Activated CD4-positive, alpha-beta T cell treated with anti-CD3 and anti-CD28 coated beads for 48 hours (primary cell): ENCODE measurements at regions not wholly inside any gene's neighbourhood (a gene's known extent, or its start where the extent isn't known, plus 50 kb on each side); places are given as distances from the start of the nearest gene placed in this dataset.

Source experiments
- DNase-seq: peaks from one replicate; pipeline ENCODE4 v3.0.0-alpha.2; 2020

DNA sequence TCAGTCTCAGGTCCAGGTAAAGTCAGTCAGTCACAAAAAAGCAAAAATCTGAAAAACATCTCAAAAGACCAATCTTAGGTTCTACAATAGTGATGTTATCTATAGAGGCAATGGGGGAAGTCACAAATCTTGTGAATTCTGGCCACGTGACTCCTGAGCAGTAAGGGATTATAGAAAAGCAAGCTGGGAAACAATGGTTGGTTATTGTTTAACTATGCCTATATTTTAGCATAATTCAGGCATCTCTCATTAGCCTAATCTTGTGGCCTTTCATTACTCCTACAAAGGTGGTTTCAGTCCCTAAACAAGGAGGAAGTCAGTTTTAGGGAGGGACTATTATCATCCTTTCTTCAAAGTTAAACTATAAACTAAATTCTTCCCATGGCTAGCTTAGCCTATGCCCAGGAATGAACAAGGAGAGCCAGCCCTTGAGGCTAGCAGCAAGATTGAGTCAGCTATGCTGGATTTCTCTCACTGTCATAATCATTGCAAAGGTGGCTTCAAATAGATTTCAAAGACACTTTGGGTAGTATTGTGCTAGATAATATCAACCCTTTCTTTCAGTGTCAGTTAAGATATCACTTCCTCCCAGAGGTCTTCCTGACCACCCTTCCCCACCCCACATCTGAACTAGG is 56.4 kb upstream of the ITGA6 start:
- no peak for DNase-seq

DNA sequence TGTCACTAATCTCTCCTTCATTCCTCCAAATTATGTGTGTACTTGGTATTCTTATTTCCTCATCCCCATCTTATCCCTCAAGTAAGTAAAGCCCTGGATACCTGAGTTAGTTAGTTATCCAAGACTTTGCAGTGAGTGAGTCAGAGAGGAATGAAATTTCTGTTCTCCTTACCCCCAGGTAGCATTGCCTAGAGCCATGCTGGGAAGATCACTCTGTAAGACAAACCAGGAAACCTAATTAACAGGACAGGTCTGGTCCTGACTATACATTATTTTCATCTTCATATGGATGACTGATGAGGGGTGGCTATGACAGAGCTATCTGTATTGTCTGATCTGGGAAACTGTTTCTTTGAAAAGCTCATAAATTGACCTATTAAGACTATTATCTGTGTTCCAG is 55.0 kb upstream of the ITGA6 start:
- no peak for DNase-seq

DNA sequence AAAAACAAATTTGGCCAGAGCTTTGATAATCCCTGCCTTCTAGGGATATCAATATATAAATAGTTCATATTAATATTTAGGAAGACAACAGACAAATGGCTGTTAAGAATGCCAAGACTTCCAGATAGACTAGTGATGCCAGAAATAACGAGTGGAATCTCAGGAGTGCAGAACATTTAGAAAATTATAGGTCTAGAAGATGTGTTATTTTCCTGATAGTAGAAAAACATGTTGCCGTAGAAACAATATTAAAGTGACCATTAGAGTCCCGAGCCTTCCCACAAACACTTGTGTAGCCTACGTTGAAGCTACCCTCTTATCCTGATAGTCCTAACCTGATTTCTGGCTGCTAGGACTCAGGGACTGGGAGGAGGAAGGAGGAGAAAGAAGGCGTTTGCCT is 54.3 kb upstream of the ITGA6 start:
- no peak for DNase-seq

DNA sequence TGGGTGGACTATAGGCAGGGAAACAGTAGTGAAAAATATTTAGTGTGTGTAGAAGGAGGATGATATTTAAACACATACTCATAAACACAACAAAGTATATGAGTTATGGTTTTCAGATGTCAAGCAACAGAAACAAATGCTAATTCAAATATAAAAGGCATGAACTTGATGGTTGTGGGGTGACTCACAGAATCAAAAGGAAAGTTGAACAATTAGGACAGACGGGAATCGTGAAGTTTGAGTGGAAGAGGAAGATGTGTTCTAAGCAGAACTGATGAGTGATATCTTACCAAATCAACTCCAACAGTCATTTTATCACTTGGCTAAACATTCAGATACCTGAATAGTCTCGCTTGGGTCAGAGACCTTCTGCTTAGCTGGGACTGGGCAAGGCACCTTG is 53.6 kb upstream of the ITGA6 start:
- no peak for DNase-seq

DNA sequence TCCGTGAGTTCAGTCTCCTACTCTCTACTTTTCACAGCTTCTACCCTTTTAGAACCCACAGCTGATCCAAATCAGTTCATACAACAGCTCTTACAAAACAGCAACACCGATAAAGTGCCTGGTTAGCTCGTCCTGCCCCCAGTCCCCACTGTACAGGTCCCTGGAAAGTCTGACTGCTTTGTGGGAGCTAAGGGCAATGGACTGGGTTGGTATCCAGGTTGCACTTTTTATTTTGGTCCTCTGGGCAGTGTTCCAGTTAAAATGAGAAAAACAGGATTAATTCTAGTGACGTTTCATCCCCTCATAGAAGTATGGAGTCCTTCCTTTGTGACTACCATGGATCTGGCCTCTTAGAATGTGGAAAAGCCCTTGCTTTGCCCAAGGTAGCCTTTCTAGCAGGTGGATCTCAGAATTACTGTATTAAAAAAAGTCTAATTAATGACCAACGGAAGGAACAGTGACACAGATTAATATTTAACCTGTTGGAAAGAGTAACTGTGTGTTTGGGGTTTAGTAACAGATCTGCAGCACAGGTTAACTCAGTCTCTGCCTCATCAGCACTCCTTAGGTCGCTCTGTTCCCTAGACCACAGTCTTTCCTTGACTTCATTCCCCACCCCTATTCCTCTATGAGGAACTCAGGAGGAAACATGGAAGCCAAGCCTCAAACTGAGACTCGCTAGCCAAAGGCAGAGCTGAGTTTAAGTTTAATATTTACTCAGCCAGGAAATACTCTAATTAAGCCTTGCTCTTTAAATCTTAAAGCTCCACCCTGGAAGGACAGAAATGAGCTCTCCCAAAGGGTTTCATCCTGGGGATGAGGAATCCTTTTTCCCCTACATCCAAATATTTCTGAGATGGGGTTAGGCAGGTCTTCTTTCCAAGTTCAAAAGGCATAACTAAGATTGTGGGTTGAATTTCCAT is 52.8 kb upstream of the ITGA6 start:
- no peak for DNase-seq

DNA sequence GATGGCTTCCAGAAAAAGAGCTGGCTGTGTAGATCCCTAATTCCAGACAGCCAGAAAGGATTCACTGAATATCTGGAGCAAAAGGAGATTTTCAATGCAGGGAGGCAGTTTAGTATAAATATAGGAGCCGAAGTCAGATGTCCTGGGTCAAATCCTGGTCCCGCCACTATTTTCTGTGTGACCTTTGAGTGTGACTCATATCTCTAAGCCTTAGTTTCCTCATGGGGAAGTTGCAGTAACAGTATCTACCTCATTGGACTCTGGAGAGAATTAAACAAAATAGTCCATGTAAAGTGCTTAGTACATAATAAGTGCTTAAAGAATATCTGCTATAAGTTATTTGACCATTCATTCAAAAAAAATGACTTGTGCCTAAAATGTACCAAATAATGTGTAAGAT is 52.1 kb upstream of the ITGA6 start:
- no peak for DNase-seq

DNA sequence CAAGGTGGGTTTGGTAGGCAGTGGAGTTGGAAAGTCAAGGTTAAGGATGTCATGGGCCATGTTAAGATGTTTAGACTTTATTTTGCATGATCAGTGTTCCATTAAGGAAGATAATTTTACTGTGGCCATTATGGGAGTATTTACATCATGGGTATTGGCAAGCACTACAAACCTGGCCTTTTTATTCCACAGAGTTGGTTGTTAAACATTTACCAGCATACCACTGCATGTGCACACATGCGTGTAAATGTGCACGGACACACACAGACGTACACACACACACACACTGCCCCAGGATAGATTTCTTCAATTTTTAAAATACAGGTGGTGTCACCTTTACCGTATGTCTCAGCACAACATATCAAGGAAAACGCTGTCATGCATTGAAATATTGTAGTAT is 51.4 kb upstream of the ITGA6 start:
- DNase-seq: no peak

DNA sequence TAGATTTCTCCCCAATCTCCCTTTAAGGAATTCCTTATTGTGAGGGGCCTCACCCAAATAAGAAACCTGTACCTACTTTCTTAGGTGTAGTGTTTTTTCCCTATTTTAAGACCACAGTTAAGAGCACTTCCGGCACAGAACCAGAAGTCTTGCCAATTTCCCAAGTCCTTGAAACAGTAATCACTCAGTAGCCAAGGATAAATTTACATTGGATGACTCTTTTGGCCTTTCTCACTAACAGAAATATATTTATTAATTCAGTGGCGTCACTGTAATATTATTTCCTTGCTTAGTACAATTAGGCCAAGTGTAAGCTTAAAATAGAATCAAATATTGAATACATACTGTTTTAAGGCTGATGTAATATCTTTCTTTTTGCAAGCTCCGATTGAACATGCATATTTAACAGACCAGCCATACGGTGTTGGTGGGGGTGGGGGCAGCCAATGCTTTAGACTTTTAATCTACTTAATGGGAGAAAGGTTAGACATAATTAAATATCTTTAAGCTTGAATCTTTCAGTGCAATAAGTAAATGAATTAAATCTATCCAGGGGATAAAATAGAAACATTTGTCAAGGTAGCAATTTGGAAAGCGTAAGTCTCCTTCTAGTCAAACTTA is 50.8 kb upstream of the ITGA6 start:
- DNase-seq: no peak

DNA sequence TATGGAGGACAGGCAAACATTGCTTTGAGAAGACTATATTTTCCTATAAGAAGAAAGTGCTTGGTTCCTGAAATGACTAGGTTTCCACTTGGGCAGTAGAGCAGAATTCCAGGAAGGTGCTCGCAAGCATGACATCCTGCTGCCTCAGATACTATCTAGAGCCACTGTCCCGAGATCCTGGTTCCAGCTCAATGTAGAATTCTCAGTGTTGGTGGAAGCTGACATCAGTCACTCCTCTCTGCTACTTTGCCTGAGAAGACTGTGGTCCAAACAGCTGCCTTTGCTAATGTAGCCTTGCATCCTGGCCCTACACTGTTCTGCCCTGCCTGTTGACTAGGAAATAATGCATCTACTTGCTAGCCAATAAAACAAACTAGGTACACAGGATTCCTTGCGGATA is 50.0 kb upstream of the ITGA6 start:
- DNase-seq: no peak
